ENCODE measurements at regions not wholly inside any gene's neighbourhood (a gene's known extent, or its start where the extent isn't known, plus 50 kb on each side); places are given as distances from the start of the nearest gene placed in this dataset.

DNA sequence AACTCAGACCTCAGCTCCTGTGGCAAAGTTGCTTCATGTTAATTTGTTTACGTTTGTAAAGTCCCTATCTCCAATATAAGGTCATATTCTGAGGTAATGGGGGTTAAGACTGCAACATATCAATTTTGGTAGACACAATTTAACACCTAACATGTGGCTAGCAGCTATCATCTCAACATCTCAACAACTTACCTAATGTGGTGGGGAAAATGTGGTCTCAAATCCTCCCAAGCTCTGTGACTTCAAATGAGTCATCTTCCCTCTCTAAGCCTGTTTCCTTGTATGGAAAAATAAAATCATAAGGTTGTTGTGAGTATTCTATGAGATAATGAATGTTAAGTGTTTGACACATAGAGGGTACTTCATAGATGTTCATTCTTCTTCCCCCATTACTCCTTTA lies 443.3 kb downstream of the CDK5RAP2 start:
- no peak for DNase-seq (ENCODE audit: low spot score)

GRCh38 chr9:120117081-120117480 lies 462.9 kb downstream of the CDK5RAP2 start:
- no peak for DNase-seq (ENCODE audit: low spot score)

GRCh38 chr9:120110520-120110919 lies 469.4 kb downstream of the CDK5RAP2 start:
- no peak for DNase-seq (ENCODE audit: low spot score)

DNA sequence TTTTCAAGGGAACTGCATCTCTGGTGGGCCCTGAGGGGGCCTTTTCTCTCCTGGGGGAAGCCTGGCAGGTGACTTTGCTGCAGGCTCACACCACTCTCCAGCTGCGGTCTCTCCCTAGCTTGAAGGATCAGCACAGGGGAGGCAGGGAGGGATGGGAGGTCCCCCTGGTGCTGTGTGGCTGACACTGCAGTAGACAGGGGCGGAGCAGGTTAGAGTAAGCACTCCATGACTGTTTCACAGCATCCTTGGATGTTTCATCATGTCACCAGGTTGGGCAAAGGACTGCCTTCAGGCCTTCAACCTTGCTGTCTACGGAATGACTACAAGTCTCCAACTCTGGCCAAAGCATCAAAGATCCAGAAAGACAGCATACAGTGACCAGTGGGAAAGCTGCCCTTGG lies 470.7 kb downstream of the CDK5RAP2 start:
- DNase-seq (ENCODE audit: low spot score) = peak; percentile 52

- no peak for DNase-seq (ENCODE audit: low spot score)
These were observed 472.8 kb downstream of the CDK5RAP2 start for GRCh38 chr9:120107138-120107537.

DNA sequence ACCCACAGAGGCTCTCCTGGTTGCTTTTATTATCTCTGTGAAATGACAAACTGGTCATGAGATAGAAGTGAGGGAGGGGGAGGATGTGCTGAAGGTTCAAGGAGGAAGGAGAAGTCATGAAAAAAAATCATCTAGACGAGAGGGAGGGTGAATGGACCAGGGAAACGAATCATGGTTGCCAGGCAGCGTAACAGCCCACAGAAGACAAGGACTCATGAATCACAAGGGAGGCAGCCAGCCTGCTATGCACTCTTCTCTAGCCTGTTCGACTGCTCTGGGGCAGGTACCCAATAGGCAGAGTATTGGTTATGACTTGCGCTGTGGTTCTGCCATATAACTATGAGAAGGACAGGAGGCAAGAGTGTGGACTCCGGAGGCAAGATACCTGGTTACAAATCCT lies 475.2 kb downstream of the CDK5RAP2 start:
- DNase-seq (ENCODE audit: low spot score) = no peak

GRCh38 chr9:120100595-120100994 lies 479.4 kb downstream of the CDK5RAP2 start:
- no peak for DNase-seq (ENCODE audit: low spot score)

GRCh38 chr9:120099065-120099464 lies 480.9 kb downstream of the CDK5RAP2 start:
- DNase-seq (ENCODE audit: low spot score) = peak; percentile 8

DNA sequence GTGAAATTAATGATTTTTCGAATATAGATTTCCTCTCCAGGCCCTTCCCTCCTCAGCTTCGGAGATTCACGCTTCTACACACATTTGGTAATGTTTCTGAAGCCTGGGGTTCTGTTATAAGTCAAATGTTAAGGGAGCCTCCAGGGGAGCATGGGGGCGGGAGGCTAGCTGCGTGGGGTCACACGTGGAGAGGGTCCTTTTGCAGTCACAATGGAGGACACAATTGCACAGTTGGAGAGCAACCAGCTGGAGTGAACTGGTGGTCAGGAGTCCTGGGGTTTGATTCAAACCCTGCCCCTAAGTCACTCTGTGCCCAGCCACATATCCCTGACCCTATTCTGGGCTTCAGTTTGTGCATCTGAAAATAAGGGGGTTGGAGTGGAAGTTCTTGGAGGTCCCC lies 481.4 kb downstream of the CDK5RAP2 start:
- DNase-seq (ENCODE audit: low spot score) = no peak

DNA sequence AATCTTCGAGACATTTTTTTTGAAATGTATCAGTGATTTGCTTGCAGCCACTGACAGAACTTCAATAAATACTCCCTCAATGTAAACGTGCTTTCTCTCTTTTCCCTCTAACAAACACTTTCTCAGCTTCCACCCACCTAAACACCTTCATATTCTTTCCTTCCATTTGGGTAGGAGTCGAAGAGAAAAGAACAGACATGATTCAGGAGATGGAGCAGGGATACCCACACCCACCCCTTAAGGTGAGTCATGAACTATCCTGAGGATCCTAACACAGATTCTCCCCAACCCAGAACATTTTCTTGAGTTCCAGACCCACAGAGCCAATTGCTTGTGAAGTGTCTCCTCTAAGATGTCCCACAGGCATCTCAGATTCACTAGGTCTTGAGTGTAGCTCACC lies 488.8 kb downstream of the CDK5RAP2 start:
- no peak for DNase-seq (ENCODE audit: low spot score)

DNA sequence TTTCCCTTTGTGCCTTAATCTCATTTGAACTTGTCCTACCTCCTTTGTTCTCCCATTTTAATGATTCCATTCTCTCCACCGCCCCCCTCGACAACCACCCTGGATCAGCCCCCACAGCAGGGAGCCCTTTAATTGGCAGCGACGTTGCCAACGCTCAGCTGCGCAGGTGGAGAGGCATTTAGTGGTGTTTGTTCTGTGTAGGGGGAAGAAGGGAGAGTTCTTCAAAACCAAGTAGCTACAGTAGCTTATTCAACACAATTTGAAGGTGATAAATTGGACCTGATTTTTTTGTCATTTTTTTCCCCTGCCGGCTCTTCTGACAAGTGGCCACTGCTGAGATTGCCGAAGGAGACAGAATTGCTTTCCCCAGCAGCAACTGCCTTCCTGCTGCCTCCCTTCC lies 499.1 kb downstream of the CDK5RAP2 start:
- DNase-seq (ENCODE audit: low spot score) = no peak

- DNase-seq (ENCODE audit: low spot score) = no peak
These were observed 501.9 kb downstream of the CDK5RAP2 start for GRCh38 chr9:120078112-120078511.

DNA sequence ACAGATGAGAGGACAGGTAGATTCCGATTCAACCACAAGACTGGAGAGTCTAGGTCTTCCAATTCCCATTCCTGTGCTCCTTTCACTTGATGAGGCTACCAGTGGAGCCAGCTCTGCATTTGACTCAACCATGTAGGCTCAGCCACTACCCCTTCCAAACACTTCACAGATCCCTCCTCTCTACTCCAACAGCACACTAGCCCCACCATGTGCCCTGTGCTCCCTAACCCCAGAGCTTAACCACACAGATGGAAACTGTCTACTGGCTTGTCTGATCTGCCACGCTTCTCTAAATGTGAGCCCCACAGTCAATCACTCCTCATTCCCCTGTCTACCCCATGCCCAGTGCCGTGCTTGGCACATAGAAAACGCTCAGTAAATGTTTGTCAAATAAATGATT lies 508.2 kb downstream of the CDK5RAP2 start:
- no peak for DNase-seq (ENCODE audit: low spot score)

GRCh38 chr9:120066315-120066714 lies 513.7 kb downstream of the CDK5RAP2 start:
- DNase-seq (ENCODE audit: low spot score) = no peak

DNA sequence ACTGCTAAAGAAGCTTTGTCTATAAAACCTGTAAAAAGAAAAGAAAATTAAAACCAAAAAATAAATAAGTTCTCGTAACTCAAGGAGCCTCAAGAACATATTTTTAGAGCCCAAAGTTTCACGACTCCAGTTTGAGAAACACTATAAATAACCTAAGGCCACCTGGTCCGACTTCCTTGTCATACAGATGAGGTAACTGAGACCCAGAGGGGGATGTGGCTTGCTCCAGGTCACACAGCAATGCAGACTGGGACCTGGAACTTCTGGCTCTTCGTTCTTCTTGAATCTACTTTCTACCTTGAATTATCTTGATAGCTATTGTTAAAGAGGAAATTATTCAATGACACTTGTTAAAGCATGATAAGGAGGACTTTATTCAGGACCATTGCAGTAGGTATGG lies 514.8 kb downstream of the CDK5RAP2 start:
- no peak for DNase-seq (ENCODE audit: low spot score)

GRCh38 chr9:120045011-120045410 lies 535.0 kb downstream of the CDK5RAP2 start:
- DNase-seq (ENCODE audit: low spot score) = no peak

DNA sequence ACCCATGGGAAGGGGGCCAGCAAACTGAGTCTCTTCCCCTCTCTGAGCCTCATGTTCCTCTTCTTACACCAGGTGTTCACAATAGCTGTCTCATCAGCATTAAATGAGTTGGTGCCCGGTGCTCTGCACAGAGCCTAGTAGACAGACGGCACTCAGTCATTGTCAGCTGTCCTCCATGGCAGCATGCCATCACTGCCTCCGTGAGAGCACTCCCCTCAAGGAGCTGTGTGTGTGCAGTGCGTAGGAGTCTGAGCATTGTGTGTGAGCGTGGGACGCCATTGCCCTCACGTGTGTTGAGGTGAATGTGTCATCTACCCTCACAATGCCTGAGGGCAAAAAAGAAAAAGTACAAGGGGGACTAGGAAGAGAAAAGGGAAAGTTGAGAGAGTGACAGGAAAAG lies 536.5 kb downstream of the CDK5RAP2 start:
- peak; percentile 3 for DNase-seq (ENCODE audit: low spot score)

DNA sequence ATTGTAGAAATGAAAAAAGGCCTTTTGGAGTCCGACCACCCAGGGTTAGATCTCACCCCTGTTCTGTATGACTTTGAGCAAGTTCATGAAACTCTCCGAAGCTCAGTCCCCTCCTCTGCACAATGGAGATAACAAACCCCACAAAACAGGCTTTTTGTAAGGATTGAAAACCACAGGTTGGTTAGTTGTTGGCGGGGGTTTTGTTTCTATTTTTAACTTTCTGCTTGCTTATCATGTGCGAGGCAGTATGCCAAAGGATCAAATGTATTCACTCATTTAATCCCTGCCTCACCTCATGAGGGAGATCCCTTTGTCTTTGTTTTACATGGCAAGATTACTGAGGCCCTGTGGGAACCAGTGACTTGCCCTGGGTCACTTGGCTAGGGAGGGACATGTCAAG lies 539.1 kb downstream of the CDK5RAP2 start:
- DNase-seq (ENCODE audit: low spot score) = no peak

GRCh38 chr9:120038342-120038741 lies 541.6 kb downstream of the CDK5RAP2 start:
- no peak for DNase-seq (ENCODE audit: low spot score)

GRCh38 chr9:120032639-120033038 lies 547.3 kb downstream of the CDK5RAP2 start:
- no peak for DNase-seq (ENCODE audit: low spot score)

- no peak for DNase-seq (ENCODE audit: low spot score)
These were observed 549.1 kb downstream of the CDK5RAP2 start for GRCh38 chr9:120030847-120031246.

DNA sequence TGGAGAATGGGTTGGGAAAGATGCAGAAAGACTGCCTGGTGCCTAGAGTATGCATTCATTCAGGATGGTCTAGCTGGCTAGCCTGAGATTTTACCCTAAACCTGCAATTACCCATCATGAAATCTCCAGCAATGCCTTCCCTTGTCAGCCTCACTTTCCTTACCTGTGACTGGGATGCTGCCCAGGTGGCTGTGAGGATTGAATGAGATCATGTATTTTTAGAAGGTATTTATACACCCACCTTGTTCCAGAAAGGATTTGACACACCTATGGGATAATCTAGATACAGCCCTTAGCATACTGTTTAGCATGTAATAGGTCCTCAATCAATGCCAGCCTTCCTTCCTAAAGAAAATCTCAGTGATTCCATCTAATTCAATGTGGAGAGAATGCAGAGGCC lies 561.4 kb downstream of the CDK5RAP2 start:
- DNase-seq (ENCODE audit: low spot score) = no peak

DNA sequence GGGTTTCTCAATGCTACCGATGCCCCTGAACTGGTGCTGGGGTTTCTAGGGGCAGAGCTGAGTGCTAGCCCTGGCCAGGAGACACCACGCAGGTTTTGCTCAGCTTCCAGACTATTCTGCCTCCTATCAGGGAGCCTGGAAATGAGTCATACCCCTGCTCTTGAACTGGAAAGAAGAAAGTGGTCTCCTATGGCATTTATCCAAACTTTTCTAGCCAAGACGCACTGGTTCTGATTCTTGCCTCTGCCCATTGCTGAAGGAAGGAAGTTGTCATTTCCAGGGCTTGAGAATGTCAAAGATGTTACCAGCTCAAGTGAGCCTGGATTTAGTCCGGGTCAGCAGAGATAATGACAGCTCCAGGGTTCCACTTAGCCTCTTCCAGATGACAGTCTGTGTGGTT lies 561.9 kb downstream of the CDK5RAP2 start:
- DNase-seq (ENCODE audit: low spot score) = no peak

DNA sequence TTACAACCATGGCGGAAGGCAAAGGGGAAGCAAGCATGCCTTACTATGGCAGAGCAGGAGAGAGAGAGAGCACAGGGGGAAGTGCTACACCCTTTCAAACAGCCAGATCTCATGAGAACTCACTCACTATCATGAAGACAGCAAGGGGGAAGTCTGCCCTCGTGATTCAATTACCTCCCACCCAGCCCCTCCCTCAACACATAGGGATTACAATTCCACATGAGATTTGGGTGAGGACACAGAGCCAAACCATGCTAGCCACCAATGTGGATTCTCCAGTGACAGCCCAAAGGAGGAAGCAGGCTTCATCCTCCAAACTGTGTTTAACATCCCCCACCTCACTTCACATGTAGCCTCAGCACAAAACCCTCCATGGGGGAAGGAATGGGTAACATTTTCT lies 563.7 kb downstream of the CDK5RAP2 start:
- no peak for DNase-seq (ENCODE audit: low spot score)

GRCh38 chr9:120014796-120015195 lies 565.2 kb downstream of the CDK5RAP2 start:
- no peak for DNase-seq (ENCODE audit: low spot score)

Data from SW480 (cell line).